Transverse colon (tissue), 4 donors: ENCODE measurements at regions not wholly inside any gene's neighbourhood (a gene's known extent, or its start where the extent isn't known, plus 50 kb on each side); places are given as distances from the start of the nearest gene placed in this dataset.

Experiments
- CTCF ChIP-seq, 5 experiments: fragments of 200-600 bp in 3 of 5; fragments of 450-650 bp in 2 of 5; sonication (generic) in 3 of 5; IDR thresholded peaks; 1 replicate in 2 of 5; 2 replicates in 3 of 5; pipeline ENCODE4 v1.5.1; 2016 to 2017; ENCODE audit warnings: antibody characterized with exemption in 5 of 5, inconsistent platforms in 3 of 5, mild to moderate bottlenecking in 2 of 5, moderate library complexity in 1 of 5
- EP300 ChIP-seq: sonication (generic); formaldehyde crosslinking; IDR thresholded peaks from one replicate; pipeline ENCODE4 v1.6.1; 2017; ENCODE audit warnings: antibody characterized with exemption, low read depth
- POLR2A ChIP-seq: fragments of 450-650 bp; IDR thresholded peaks from one replicate; pipeline ENCODE4 v1.6.1; 2016; ENCODE audit warnings: antibody characterized with exemption, mild to moderate bottlenecking, moderate library complexity
- POLR2AphosphoS5 ChIP-seq, 3 donors: sonication (generic); formaldehyde crosslinking; IDR thresholded peaks; one replicate each; pipeline ENCODE4 v1.6.1; 2016; ENCODE audit warnings: antibody characterized with exemption in 3 of 3

GRCh38 chr14:38042322-38042721 is 165.4 kb upstream of the SSTR1 start:
- no peak for TF ChIP-seq POLR2A
- TF ChIP-seq CTCF (IDR thresholded peaks at IDR 0.05): no peak
- TF ChIP-seq EP300: no peak
- no peak for TF ChIP-seq POLR2AphosphoS5 (IDR thresholded peaks at IDR 0.05)
